ENCODE measurements at regions not wholly inside any gene's neighbourhood (a gene's known extent, or its start where the extent isn't known, plus 50 kb on each side); places are given as distances from the start of the nearest gene placed in this dataset.
"Not testable (repeated sequence)": the region's sequence is repeated elsewhere in the genome, so short reads cannot be mapped to it uniquely, and the experiment has no call there.

GRCh38 chr9:14989336-14989735 lies 79.1 kb upstream of the FREM1 start:
- not testable (repeated sequence) for TF ChIP-seq CTCF (IDR thresholded peaks at IDR 0.05; ENCODE audit: insufficient read depth, low read length); POLR2AphosphoS5 (IDR thresholded peaks at IDR 0.05; ENCODE audit: low read depth); REST (IDR thresholded peaks at IDR 0.05; ENCODE audit: insufficient replicate concordance, low read depth); GABPA (IDR thresholded peaks at IDR 0.05; ENCODE audit: low read depth); SPI1 (IDR thresholded peaks at IDR 0.05; ENCODE audit: borderline replicate concordance, low read depth)

Measured in HL-60 (cell line).